HG03095 (cell line): ENCODE measurements at regions not wholly inside any gene's neighbourhood (a gene's known extent, or its start where the extent isn't known, plus 50 kb on each side); places are given as distances from the start of the nearest gene placed in this dataset.
"Not testable (repeated sequence)": the region's sequence is repeated elsewhere in the genome, so short reads cannot be mapped to it uniquely, and the experiment has no call there.

Source experiments
- ATAC-seq: cut with Tn5 transposase; IDR thresholded peaks from one replicate; pipeline ENCODE4 v1.9.1; 2021; ENCODE audit warnings: moderate library complexity; ENCODE audit not compliant: unreplicated experiment

GRCh38 chr2:82084679-82085392 lies 1780.3 kb upstream of the LRRTM1 start:
- no peak for ATAC-seq

- ATAC-seq = no peak
These were observed 1771.3 kb upstream of the LRRTM1 start for GRCh38 chr2:82075875-82076274.

- no peak for ATAC-seq
These were observed 1757.9 kb upstream of the LRRTM1 start for GRCh38 chr2:82062463-82062862.

DNA sequence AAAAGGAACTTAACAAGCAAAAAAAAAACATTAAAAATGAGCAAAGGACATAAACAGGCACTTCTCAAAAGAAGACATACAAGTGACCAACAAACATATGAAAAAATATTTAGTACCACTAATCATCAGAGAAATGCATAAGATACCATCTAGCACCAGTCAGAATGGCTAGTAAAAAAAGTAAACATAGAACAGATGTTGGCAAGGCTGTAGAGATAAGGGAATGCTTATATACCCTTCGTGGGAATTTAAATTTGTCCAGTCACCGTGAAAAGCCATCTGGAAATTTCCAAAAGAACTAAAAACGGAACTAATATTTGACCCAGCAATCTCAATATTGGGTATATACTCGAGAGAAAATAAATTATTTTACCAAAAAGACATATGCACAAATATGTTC lies 1751.3 kb upstream of the LRRTM1 start:
- ATAC-seq = no peak

DNA sequence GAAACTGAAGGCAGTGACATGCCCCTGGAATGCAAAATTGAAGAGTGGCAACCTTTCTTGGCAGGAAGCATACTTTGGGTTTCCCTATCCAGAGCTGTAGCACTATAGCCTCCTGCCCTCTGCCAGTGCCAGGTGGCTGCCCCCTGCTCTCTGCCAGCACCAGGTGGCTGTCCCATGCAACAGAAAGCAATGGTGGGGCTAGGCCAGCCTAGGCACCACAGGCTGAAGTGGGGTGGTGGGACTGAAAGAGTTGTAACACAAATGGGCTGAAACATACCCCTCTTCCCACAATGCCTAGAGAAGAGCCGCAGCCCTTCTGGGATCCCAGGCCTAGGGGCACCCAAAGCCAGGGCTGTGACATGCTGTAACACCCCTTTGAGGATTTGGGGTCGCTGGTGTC lies 1739.3 kb upstream of the LRRTM1 start:
- ATAC-seq = no peak

- no peak for ATAC-seq
These were observed 1723.5 kb upstream of the LRRTM1 start for GRCh38 chr2:82027921-82028615.

DNA sequence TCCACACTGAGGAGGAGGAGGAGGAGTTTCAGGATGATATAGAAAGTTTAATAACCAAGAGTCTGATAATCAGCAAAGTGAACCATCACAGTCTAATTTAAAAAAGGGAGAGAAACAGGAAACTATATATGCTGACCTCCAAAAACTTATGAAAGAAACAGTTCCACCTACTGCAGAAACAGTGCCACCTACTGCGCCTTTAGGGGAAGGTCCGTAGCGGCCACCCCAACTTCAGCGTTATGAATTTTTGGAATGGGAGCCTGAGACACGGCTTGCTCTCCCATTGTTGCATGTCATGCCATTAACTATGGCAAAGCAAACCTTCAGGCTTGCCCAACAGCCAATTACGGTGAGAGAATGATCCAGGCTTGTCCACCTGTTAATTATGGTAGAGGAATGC lies 1719.2 kb upstream of the LRRTM1 start:
- no peak for ATAC-seq

GRCh38 chr2:82013641-82014040 lies 1709.1 kb upstream of the LRRTM1 start:
- ATAC-seq = no peak

GRCh38 chr2:82007071-82007664 lies 1702.6 kb upstream of the LRRTM1 start:
- no peak for ATAC-seq

- not testable (repeated sequence) for ATAC-seq
These were observed 1701.3 kb upstream of the LRRTM1 start for GRCh38 chr2:82005889-82006288.

DNA sequence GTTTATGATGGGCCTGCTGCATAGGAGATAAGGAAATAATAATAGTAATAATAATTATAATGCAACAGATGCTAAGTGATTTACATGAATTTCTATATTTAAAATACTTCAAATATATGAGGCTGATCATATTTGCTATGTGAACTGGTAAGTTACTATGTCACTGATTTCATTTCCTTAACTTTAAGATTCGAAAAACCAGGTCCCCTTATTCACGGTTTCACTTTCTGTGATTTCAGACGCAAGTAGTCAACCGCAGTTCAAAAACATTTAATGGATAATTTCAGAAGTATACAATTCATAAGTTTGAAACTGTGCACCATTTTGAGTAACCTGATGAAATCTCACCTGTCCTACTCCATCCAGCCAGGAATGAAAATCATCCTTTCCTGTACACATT lies 1697.1 kb upstream of the LRRTM1 start:
- ATAC-seq = no peak

GRCh38 chr2:82000606-82001005 lies 1696.1 kb upstream of the LRRTM1 start:
- ATAC-seq = no peak

DNA sequence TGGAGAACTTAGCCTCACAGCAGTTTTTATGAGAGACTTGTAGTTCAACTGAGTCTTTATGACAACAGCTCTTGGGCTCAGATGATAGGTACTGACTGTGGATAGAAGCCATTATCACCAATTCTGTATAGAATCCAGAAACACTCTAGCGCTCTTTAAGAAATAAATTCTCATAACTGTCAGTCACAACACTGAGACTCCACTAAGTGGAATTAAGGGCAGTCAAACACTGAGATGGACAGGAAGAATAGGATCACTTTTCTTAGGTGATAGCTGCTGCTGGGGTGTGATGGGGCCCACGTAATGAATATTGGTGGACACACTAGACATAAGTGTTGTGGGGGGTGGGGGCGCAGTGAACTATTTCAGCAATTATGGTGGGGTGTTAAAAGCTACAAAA lies 1691.8 kb upstream of the LRRTM1 start:
- no peak for ATAC-seq

DNA sequence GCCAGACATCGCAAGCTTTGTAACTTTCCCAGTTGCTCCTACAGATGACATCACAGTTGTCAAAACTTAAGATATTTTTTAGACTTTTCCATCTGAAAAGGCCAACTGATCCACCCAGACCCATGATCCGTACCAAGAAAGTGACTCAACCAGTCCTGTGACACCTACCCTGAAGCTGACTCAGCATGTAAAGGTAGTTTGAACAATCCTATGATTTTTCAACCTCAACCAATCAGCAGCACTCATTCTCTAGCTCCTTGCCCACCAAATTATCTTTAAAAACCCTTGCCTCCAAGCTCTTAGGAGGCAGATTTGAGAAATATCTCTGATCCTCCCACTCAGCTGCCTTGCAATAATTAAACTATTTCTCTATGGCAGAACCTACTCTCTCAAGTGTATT lies 1686.7 kb upstream of the LRRTM1 start:
- ATAC-seq = no peak

- ATAC-seq = no peak
These were observed 1682.8 kb upstream of the LRRTM1 start for GRCh38 chr2:81987370-81987769.

GRCh38 chr2:81984969-81985637 lies 1680.6 kb upstream of the LRRTM1 start:
- ATAC-seq = no peak

- ATAC-seq = no peak
These were observed 1677.0 kb upstream of the LRRTM1 start for GRCh38 chr2:81981585-81981984.

DNA sequence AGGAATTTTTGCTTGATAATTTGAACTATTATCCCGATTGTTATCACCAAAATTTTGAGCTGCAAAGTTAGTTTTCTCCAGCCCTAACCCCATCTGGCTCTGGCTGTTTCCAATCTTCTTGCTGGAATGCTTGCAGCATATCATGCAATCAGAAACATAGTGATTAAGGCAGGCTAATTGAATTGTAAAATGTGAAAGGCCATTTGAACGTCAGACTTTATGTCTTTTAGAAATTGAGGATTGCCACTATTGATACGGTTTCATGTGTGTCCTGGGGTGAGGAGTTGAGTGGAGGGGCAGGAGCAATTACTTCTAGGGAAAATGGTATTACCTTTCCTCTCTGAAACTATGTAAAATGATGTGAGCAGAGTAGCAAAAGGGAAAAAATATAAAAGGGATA lies 1674.5 kb upstream of the LRRTM1 start:
- ATAC-seq = no peak

DNA sequence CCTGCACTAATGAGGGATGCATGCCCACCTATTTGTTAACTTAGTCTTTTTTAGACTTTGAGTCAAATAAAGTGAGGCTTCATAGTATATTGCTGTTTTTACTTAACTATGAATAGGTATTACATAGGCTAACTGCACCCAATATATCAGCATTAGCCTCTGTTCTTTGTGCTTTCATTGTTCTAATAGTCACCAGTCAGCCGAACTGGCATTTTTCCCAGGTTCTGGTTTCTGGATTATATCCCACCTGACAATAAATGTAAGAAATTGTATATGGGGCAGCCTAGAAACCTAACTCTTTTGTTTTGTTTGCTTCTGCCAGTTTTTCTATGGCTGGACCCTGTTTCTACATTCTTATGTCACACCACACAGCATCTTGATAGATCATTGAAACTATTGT lies 1672.4 kb upstream of the LRRTM1 start:
- no peak for ATAC-seq

DNA sequence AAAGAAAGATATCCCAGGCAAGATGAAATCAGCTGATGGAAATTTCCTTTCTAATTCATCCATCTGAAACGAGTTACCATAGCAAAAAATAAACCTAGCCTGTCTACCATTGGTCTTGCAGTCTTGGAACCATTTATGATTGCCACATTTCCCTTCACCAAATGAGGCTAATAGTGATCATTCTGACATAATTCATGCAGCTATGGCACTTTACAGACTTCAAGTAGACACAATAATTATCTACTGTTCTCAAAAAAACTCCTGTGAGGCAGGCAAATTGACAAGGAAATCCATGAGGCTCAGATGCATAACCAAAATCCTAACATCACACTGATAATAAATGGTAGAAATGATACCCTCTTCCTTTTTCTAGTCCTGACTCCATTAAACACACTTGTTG lies 1669.7 kb upstream of the LRRTM1 start:
- ATAC-seq = no peak

DNA sequence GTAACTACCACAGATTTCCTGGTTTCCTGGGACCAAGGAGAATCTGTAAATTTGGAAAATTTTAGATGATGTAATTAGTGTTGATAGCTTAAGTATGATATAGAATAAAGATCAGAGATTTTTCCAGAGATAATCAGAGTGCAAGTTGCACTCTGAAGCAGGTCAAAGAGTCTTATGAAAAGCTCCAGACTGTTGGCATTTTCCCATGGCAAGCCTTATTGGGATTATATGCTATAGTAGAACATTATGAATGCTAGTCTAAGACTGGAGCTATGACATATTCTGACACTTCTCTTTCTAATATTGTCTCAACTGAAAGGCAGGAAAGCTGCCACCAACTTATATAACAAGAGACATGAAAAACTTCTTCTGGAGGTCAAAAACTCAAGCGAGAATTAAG lies 1638.3 kb upstream of the LRRTM1 start:
- no peak for ATAC-seq
